GM21526 (cell line): ENCODE measurements at regions not wholly inside any gene's neighbourhood (a gene's known extent, or its start where the extent isn't known, plus 50 kb on each side); places are given as distances from the start of the nearest gene placed in this dataset.

Experiments used
- ATAC-seq: cut with Tn5 transposase; IDR thresholded peaks from one replicate; pipeline ENCODE4 v1.9.1; 2021; ENCODE audit warnings: moderate library complexity; ENCODE audit not compliant: unreplicated experiment, low FRiP score

- ATAC-seq, result no peak
Measured at GRCh38 chr10:6781133-6781770, 201.2 kb upstream of the PRKCQ start.

- ATAC-seq, result peak; percentile 55
Measured at GRCh38 chr10:6780008-6780677, 200.1 kb upstream of the PRKCQ start.

GRCh38 chr10:6778992-6779701, 199.1 kb upstream of the PRKCQ start:
- ATAC-seq, result no peak

GRCh38 chr10:6776170-6776569, 196.1 kb upstream of the PRKCQ start:
- no peak for ATAC-seq

- no peak for ATAC-seq
Measured at GRCh38 chr10:6774406-6774805, 194.3 kb upstream of the PRKCQ start.

- no peak for ATAC-seq
Measured at GRCh38 chr10:6771331-6771730, 191.3 kb upstream of the PRKCQ start.

GRCh38 chr10:6770846-6771245, 190.8 kb upstream of the PRKCQ start:
- ATAC-seq, result no peak

- no peak for ATAC-seq
Measured at GRCh38 chr10:6769704-6770417, 189.8 kb upstream of the PRKCQ start.

GRCh38 chr10:6766131-6766801, 186.2 kb upstream of the PRKCQ start:
- ATAC-seq, result no peak

- ATAC-seq, result no peak
Measured at GRCh38 chr10:6763423-6763822, 183.3 kb upstream of the PRKCQ start.

GRCh38 chr10:6763001-6763400, 182.9 kb upstream of the PRKCQ start:
- no peak for ATAC-seq

- no peak for ATAC-seq
Measured at GRCh38 chr10:6759961-6760360, 179.9 kb upstream of the PRKCQ start.

- ATAC-seq, result no peak
Measured at GRCh38 chr10:6757158-6757557, 177.1 kb upstream of the PRKCQ start.

GRCh38 chr10:6756716-6757115, 176.6 kb upstream of the PRKCQ start:
- ATAC-seq, result no peak

GRCh38 chr10:6755781-6756460, 175.8 kb upstream of the PRKCQ start:
- no peak for ATAC-seq

GRCh38 chr10:6753644-6754043, 173.6 kb upstream of the PRKCQ start:
- no peak for ATAC-seq

- ATAC-seq, result no peak
Measured at GRCh38 chr10:6751363-6751762, 171.3 kb upstream of the PRKCQ start.

- ATAC-seq, result no peak
Measured at GRCh38 chr10:6748981-6749635, 169.0 kb upstream of the PRKCQ start.

GRCh38 chr10:6748029-6748428, 168.0 kb upstream of the PRKCQ start:
- ATAC-seq, result no peak

- ATAC-seq, result no peak
Measured at GRCh38 chr10:6746782-6747181, 166.7 kb upstream of the PRKCQ start.
